NCI-H1092 (cell line): ENCODE measurements at regions not wholly inside any gene's neighbourhood (a gene's known extent, or its start where the extent isn't known, plus 50 kb on each side); places are given as distances from the start of the nearest gene placed in this dataset.
"Not testable (repeated sequence)": the region's sequence is repeated elsewhere in the genome, so short reads cannot be mapped to it uniquely, and the experiment has no call there.

Source experiments
- DNase-seq: peaks from one replicate; lab custom pipeline; 2025; lab: John Stamatoyannopoulos, UW

DNA sequence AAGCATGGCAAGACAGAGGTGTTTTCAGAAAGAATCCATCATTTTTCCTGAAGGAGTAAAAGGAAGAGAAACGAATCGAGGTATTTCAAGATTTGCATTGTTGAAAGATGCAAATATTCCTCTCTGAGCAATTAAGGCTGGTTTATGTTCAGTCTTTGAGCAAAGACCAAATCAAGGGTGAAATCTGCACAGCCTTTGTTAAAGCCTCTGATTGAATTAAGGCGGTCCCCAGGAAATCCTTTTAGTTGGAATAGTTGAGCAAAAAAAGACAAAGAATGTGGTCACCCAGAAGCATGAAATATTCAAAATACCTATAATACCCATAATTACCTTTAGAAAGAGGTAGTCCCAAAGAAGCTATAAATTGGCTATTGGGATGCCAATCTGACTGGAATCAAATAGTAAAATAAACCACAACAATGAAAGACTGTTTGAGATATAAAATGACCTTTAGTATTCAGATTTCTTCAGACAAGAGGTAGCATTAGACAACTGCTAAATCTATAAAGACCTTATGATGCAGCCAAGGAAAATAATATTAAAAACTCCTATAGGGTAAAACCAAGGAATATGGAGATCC lies 1218.1 kb downstream of the ROBO2 start:
- no peak for DNase-seq

DNA sequence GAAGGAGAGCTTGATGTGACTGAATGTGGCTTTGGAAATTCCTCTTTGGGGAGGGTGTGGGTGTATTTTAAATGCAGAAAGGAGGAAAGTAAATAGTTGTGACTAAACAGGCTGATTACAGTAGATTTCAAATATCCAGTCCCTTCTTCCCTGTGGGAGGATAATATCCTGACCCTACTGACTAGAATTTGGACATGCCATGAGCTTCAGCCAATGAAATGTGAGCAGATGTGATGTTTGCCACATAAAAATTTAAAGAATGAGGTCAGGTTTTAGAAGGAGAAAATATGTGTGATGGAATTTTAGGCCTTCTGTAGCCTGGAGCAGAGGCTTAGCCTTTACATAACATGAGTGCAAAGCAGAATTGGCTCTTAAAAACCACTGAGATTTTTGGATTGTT lies 1218.9 kb downstream of the ROBO2 start:
- DNase-seq: no peak

DNA sequence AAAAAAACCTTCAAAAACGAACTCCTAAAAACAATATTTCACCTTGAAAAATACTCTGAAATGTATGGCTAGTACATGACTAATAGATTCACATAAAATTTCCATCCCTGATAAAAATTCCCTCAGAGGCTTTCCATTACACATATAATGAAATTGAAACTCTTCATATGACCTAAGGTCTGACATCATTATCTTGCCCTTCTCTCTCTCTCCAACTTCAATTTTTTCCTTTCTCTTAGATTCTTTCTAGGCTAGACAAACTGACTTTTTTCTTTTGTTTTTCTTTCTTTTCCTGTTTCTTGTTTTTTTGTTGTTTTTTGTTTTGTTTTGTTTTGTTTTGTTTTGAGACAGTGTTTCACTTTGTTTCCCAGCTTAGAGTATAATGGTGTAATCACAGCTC lies 1220.5 kb downstream of the ROBO2 start:
- DNase-seq: no peak

DNA sequence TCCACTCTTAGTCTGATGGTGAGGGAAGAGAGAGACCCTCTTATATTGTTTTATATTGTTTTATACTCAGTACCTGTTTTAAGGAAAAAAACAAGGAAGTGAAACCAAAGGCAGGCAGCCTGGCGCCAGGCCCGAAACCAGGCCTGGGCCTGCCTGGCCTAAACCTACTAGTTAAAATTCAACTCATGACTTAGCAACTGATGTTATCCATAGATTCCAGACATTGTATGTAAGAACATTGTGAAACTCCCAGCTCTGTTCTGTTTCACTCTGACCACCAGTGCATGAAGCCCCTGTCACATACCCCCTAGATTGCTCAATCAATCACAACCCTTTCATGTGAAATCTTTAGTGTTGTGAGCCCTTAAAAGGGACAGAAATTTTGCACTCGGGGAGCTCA lies 1226.7 kb downstream of the ROBO2 start:
- not testable (repeated sequence) for DNase-seq

DNA sequence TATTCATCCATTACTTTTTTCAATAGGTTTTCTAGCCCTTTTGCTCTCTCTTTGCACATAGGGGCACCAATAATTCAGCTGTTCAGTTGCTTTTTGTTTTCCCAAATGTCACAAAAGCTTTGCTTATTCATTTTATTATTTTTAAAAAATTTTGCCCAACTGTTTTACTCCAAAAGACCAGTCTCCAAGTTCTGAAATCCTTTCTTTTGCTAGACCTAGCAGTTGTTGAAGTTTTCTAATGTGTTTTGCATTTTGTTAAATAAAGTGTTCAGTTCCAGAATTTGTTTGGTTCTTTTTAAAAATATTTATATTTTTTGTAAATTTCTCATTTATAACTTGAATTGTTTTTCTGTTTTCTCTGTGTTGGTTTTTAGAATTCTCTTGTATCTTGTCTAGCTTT lies 1227.3 kb downstream of the ROBO2 start:
- no peak for DNase-seq

DNA sequence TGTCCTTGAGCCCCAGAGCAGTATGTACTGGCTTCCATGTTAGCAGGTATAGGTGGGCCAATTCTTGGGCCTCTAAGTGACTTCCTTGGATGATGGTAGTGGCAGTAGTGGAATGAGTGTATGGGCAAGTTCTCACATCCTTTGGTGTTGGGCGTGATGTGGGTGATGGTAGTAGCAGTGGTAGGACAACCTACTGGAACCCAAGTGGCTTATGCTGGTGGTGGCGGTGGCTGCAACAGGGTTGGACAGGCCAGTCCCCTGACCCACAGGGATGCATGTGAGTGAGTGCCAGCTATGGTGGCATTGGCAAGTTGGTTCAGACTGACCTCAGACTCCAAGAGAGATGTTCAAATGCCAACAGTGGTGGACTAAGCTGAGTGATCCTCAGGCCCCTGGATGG lies 1228.2 kb downstream of the ROBO2 start:
- DNase-seq: no peak

DNA sequence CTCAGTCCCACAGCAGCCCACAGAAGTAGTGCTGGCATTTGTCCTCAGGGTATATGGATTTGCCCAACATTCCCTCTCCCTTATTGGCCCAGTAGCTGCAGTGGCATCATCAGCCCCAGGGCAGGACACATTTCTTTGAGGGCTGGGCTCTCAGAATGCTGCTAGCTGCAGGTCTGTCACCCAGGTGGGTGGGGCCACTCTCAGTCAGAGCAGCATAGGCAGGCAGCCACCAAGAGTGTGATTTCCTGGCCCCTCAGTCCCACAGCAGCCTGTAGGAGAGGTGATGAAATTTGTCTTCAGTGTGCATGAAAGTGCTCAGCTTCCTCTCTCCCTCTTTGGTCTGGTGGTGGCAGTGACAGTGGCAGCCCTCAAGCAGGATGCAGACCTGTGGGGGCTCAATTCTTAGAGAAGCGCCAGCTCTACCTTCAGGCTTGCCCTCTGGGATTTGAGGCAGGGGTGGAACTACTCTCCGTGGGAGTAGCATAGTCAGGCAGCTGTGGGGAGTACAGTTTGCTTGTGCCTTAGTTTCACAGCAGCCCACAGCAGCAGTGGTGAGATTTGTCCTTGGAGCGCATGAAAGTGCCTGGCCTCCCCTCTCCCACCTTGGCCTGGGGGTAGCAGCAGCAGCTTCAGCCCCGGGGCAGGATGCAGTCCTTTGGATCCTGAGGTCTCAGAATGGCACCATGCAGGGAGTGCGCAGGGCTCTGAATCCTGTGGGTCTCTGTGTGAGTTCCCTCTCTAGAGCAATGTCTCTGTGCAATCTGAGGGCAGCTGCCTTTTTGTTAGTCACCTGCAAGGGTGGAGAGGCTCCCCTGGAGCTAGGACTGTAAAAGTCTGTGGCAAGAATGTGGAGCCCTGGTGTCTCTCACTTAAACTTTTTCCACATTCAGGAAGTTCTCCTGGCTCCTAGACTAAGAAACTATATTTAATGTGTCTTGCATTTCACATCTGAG lies 1229.1 kb downstream of the ROBO2 start:
- no peak for DNase-seq

DNA sequence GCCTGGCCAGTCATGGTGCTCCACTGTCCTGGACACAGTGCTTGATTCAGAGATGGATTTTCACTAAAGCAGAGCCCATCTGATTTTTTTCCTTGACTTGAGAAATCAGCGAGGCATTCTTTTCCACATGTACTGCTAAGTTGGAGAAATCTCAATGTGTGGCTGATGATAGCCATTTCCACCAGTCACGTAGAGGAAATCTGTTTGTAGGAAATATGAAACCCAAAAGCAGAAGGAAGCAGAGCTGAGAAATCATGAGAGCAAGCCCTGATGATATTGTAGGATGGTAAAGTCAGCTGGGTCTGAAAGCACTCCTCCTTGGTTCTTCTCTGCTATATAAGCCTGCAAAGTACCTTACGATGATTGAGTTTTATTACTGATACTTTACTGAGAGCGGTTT lies 1233.4 kb downstream of the ROBO2 start:
- DNase-seq: no peak

DNA sequence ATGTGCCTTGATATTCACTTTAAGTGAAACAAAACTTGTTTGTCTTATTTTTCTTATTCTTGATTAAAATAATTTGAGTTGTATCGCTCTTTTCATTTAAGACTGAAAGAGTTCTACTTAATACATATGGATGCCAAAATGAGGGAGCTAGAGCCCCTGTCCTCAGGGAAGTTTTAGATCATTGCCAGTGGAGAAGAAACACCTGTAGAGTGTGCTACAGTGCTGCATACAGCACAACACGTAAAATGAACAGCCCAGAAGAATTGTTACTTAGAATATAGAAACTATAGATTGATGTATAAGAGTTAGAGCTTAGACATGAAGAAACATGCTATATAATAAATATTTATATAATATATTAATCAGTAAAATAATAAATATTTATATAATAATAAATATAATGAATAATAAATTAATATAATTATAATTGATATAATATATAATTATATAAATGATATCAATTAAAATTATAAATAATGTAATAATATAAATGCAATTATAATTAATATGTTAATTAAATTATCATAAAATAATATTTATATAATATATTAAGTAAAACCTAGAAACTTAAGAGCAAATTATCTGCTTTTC lies 1234.7 kb downstream of the ROBO2 start:
- no peak for DNase-seq

DNA sequence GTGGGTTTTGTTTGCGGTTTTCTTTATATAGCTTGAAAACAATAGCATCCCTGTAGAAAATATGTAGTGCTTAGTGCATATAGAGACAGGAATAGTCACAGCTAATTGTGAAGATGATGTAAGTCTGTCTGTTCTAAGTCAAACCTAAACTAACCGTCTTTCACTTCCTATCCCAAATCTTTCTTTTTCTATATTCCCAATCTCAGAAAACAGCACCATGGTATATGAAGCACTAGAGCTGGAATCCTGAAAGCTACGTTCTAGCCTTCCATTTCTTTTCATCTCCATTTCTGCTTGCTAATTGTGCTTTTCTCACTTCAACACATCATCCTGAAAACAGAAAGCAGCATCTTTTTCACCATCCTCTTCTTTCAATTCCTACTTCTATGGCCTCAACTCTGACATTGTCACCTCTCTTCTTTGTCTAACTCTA lies 1235.5 kb downstream of the ROBO2 start:
- DNase-seq: no peak

DNA sequence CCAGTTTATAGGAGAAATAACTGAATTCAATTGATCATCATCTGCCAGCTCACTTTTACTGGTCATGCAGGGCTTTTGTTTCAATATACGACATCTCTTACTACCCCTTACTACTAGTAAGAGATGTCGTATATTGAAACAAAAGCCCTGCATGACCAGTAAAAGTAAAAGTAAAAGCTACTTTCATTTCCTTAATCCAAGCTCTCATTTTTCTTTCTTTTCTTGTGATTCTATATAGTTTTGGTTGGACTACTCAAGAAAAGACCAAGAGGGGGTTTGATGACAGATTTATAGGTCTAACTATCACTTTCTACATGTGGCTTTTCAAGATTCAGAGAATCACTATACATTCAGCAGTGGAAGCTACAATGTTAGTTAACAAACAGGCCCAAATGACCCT lies 1237.3 kb downstream of the ROBO2 start:
- DNase-seq: no peak

DNA sequence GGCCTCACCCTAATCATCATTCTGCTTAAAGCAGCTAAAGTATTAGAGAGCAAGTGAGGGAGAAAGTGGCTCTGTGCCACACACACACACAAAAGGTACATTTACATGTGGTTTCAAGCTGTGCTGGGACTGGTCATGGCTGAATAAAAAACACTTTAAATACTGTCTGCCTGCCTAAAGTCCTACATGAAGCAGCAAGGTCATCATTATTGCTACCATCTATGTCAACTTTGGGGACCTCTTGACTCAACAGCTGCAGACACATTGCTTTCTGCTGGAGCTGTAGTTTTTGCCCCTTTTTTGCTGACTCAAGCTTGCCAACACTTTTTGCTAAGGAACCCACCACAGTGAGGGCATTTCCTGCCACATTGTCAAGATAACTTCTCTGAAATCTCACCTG lies 1237.9 kb downstream of the ROBO2 start:
- no peak for DNase-seq

DNA sequence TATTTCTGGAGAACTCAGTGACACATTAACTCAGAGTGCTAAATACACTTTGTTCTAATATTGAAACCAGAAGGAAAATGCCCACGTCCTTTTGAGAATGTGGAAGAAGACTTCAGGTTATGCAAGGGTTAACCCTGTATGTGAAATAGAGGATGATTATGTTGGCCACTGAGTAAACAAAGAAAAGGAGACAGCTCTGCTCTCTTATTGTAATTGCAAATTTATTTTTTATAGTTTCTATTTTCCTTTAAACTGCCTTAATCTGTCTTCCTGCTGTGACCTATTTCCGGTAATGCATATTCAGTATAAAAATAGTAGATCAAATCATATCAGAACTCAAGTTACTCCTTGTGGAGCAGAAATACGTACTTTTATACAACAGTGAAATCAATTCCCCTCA lies 1239.2 kb downstream of the ROBO2 start:
- DNase-seq: no peak

DNA sequence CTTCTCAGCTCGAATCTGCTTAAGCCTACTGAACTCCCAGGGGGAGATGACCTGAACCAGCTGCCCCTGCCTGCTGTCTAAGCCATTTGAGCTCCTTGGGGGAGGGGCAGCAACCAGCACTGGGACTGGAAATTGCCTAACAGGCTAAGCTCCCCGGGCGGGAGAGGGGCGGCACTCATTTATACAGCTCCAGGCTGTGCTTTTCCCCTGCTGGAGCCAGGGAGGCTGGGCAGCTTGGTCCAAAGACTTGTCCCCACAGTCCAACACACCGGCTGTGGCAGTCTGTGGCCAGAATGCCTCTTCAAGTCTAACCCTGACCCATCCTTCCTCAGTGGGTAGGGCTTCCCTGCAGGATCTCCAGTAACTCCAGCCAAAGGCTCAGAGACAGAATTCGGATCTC lies 1241.5 kb downstream of the ROBO2 start:
- DNase-seq: no peak

DNA sequence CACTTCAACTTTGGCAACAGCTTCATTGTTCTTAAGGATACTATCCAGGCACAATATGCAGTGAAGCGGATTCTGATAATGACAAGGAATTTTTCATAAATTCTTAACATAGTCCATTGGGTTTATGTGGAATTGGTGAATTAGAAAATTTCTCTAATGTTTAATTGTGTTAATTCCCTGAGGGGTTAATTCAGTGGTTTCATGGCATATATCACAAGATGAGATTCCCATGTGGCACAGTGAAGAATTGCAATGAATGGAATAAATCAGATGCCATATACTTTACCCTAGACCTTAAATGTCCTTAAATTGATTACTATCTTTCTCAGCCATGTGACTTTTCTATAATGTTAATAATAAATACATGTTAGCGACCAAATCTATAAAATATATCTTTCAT lies 1244.1 kb downstream of the ROBO2 start:
- no peak for DNase-seq

DNA sequence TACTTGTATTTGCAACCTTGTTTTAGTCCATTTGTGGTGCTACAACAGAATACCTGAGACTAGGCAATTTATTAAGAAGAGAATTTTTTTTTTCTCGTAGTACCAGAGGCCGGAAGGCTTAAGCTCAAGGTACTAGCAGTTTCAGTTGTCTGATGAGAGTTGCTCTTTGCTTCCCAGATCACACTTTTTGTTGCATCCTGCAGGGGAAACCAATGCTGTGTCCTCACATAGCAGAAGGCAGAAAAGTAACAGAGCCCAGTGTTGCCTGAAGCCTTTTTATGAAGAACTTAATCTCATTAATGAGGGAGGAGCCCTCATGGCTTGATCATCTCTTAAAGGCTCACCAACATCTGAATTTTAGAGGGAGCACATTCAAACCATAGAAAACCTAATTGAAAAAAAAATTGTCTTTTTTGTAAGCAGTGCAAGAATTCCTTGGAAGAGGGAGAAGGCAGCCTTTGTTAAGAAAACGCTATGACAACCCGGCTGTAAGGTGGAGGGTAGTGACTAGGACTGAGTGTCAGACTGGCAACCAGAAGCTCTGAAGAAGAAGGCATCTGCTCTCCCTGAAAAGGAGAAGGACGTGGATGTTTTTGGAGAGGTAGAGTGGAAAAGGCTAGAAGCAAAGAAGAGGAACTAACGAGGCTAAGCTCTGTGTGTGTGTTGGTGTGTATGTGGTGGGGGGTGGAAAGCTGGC lies 1245.3 kb downstream of the ROBO2 start:
- no peak for DNase-seq

DNA sequence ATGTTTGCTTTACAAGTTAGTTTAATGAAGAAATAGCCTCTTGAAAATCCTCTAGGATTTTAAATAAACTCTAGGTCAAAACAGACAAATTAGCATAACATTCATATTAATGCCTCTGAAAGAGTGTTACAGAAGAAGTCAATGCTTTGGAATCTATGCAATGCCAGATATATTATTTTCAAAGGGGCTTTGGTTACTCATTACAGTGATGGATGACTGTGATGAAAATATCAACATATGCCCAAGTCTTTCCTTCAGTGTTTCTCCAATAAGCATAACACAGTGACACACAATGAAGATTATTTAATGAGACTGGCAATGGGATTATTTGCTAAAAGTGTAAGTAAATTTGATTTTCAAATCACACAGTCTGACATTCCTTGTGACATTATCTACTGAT lies 1247.2 kb downstream of the ROBO2 start:
- no peak for DNase-seq

DNA sequence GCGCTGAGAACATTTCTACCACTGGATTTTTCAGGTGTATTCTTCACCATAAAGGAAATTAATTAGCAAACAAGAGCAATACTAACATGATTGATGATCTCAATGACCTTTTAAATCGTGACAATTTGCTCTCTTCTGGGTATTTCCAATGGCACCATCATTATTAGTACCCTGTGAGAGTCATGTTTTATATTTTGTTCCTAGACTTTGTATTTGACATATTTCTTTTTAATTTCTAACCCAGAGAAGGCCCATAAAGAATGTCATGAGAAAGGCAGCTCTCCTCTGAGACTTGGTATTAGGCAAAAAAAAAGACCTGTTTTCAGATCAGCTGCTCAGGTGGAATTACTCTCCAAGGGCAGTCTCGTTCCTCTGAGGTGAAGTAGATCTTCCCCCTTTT lies 1253.4 kb downstream of the ROBO2 start:
- no peak for DNase-seq

DNA sequence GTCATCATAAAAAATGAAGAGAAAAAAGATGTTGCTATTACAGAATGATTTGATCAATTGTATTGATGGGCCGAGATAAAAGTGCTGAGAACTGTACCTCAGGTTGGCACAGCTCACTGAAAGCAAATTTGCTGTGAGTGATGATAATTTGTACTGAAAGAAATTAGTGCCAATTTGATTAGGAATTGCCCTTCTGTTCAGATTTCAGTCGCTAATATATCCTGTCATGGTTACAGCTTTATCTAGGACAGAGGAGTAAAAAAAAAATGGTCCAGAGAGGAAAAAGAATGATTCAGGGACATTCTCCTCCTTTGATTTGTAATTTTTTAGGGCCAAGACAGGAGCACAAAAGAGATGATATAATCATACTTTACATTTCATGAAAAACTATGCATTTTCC lies 1264.2 kb downstream of the ROBO2 start:
- DNase-seq: no peak

DNA sequence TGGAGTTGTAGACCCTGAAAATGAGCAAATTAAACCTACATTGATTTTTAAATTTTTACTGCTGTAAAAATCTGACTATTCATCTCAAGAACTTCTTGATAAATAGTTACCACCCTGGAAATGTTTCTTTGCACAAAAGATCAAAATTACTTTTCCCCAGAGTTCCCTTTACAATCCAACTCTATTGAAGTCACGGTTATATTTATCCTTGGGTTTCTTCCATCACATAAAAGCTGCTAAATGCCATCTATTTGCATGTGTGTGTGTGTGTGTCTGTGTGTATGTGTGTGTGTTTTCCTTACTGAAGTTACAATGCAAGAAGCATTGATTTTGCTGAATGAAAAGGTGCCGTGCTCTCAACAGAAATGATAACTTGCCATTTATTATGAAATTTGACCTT lies 1273.0 kb downstream of the ROBO2 start:
- no peak for DNase-seq

DNA sequence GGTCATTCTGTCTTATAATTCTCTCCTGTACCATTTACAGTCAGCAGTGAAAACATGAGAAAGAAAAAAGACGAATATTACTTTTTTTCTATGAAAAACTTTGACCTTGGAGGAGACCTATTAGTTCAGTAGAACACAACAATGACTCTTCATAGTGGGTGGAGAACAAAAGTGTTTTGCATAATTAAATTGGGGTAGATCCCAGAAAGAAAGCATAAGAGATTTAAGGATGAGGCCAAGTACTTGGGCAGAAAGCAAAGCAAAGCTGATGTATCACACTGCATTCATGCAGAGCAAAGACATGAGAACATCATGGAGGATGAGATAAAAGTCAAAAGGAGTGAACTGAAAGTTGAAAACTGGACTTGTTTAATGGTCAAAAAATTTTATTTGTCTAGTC lies 1273.4 kb downstream of the ROBO2 start:
- DNase-seq: no peak

DNA sequence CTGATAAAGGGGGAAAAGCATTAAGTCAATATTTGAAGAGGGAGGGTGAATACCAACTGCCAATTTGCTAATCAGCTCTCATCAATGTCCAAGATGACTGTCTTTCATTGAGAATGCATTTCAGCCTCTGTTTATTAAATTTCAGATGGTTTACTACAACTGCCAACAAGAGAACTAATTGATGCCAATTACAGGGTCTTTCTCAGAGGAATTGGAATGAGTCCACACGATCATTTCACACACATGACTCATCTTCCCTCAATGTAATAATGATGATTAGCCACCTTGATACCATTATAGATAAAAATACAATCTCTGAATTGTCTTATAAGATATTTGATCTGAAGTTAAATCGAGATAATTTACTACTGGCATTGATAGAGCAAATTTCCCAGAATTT lies 1274.4 kb downstream of the ROBO2 start:
- no peak for DNase-seq

DNA sequence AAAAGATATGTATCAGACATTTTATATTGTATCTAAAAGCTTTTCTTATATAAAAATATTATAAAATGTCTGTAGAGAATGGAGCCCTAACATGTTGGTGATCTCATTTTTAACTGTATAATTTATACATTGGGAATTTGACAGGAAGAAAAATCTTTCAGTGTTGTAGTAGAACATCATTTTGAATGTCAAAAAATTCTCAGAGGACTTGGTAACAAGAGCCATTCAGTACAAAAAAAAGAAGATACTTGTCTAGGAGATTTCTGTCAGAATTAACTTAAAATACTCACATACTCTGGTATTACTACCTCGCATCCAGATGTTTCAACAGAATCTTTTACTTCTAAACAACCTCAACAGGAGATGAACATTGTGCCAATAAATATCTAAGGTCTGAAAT lies 1277.9 kb downstream of the ROBO2 start:
- DNase-seq: no peak
